DMS153 treated with DMSO at 0.1 percent for 48 hours (cell line): ENCODE measurements at regions not wholly inside any gene's neighbourhood (a gene's known extent, or its start where the extent isn't known, plus 50 kb on each side); places are given as distances from the start of the nearest gene placed in this dataset.

Experiments
- DNase-seq: peaks from one replicate; lab custom pipeline; 2025; ENCODE audit not compliant: unreplicated experiment; lab: John Stamatoyannopoulos, UW

- DNase-seq: no peak
Measured at GRCh38 chr3:150040097-150040496, 69.4 kb upstream of the PFN2 start.

- no peak for DNase-seq
Measured at GRCh38 chr3:150038830-150039229, 68.1 kb upstream of the PFN2 start.

GRCh38 chr3:150036780-150037179 lies 66.1 kb upstream of the PFN2 start:
- DNase-seq: no peak

- no peak for DNase-seq
Measured at GRCh38 chr3:150035910-150036612, 65.4 kb upstream of the PFN2 start.

- no peak for DNase-seq
Measured at GRCh38 chr3:150035301-150035779, 64.6 kb upstream of the PFN2 start.

GRCh38 chr3:150033721-150034120 lies 63.0 kb upstream of the PFN2 start:
- DNase-seq: no peak

GRCh38 chr3:150030841-150031240 lies 60.1 kb upstream of the PFN2 start:
- no peak for DNase-seq

- DNase-seq: no peak
Measured at GRCh38 chr3:150023239-150023636, 52.5 kb upstream of the PFN2 start.

- peak; percentile 78 for DNase-seq
Measured at GRCh38 chr3:150022381-150023238, 51.9 kb upstream of the PFN2 start.

GRCh38 chr3:150020527-150020926 lies 49.8 kb upstream of the PFN2 start:
- no peak for DNase-seq
